Right lobe of liver (tissue), 6 donors: ENCODE measurements at regions not wholly inside any gene's neighbourhood (a gene's known extent, or its start where the extent isn't known, plus 50 kb on each side); places are given as distances from the start of the nearest gene placed in this dataset.

Source experiments
- ATAC-seq, 4 donors: fragments of 200-7000 bp; cut with Tn5 transposase; one replicate each; pipeline ENCODE4 v1.9.1; 2020; ENCODE audit warnings: mild to moderate bottlenecking in 4 of 4, moderate library complexity in 4 of 4
- DNase-seq, 3 donors: peaks; one replicate each; pipeline ENCODE4 v3.0.0-alpha.2; 2020
- H3K27ac ChIP-seq, 3 donors: fragments of 200-600 bp; one replicate each; pipeline ENCODE4 v1.8.0; 2022
- H3K27me3 ChIP-seq, 2 donors: fragments of 200-600 bp; one replicate each; pipeline ENCODE4 v1.8.0; 2022
- H3K36me3 ChIP-seq, 4 donors: fragments of 200-600 bp; sonication (generic) in 1 of 4; one replicate each; pipeline versions ENCODE4 v1.5.1 to v1.8.0; 2017 to 2022; ENCODE audit warnings: control low read depth in 1 of 4
- H3K4me1 ChIP-seq, 4 donors: fragments of 200-600 bp; sonication (generic) in 1 of 4; one replicate each; pipeline versions ENCODE4 v1.5.1 to v1.8.0; 2017 to 2022; ENCODE audit warnings: control low read depth in 1 of 4
- H3K4me3 ChIP-seq, 3 donors: fragments of 200-600 bp; one replicate each; pipeline ENCODE4 v1.8.0; 2022
- H3K9me3 ChIP-seq, 4 donors: fragments of 200-600 bp; sonication (generic) in 1 of 4; one replicate each; pipeline versions ENCODE4 v1.5.1 to v1.8.0; 2017 to 2022; ENCODE audit warnings: control low read depth in 1 of 4
- CTCF ChIP-seq, 4 donors: fragments of 200-600 bp in 3 of 4; fragments of 450-650 bp in 1 of 4; IDR thresholded peaks; one replicate each; pipeline versions ENCODE4 v1.5.1 to v1.8.0; 2016 to 2022; ENCODE audit warnings: antibody characterized with exemption in 4 of 4, mild to moderate bottlenecking in 2 of 4
- POLR2A ChIP-seq: fragments of 450-650 bp; IDR thresholded peaks from one replicate; pipeline ENCODE4 v1.6.1; 2017; ENCODE audit warnings: antibody characterized with exemption, mild to moderate bottlenecking
- WGBS: methylation state at CpG from one replicate; pipeline ENCODE4 v1.1.6; 2018; ENCODE audit warnings: low coverage, low lambda C conversion rate; ENCODE audit not compliant: insufficient coverage; ENCODE audit errors: missing lambda C conversion rate; 5-methylcytosine and 5-hydroxymethylcytosine counted together
- intact Hi-C, 2 donors: fragments of 100-400 bp; cut with DNase I; formaldehyde crosslinking; loops; one replicate each; pipeline versions ENCODE4 v1.11.2 to v1.14.1; 2022
- donor health status: DM: no; HTN: yes; CAD: no.
- donor health status: DM: no; HTN: no; CAD: no.
- donor health status: DM: no; HTN: no; CAD: no.
- donor health status: DM: no; HTN: yes; CAD: no.
- donor health status: DM: no; HTN: yes; CAD: no.

- intact Hi-C loops, result no loop called here
- Histone ChIP-seq H3K9me3 (no peaks in the 10 kb centered on the region), H3K27me3 (no peaks in the 10 kb centered on the region), H3K36me3 (no peaks in the 10 kb centered on the region), H3K27ac (no peak overlapping the region), H3K4me3 (no peak overlapping the region), H3K4me1 (no peaks in the 10 kb centered on the region)
- TF ChIP-seq CTCF (IDR thresholded peaks at IDR 0.05) (no peak), POLR2A (no peak)
- ATAC-seq (no peak), DNase-seq (no peak)
- WGBS, result 75% methylated on average over 11 of the region's 11 CpGs
Observed at GRCh38 chr21:20270365-20271055, 727.7 kb upstream of the NCAM2 start.

GRCh38 chr21:20272791-20273362 lies 725.3 kb upstream of the NCAM2 start:
- Histone ChIP-seq H3K27me3 (no peaks in the 10 kb centered on the region), H3K36me3 (no peaks in the 10 kb centered on the region), H3K4me1 (no peaks in the 10 kb centered on the region), H3K9me3 (no peaks in the 10 kb centered on the region), H3K27ac (no peak overlapping the region), H3K4me3 (no peak overlapping the region)
- WGBS, result 33% methylated on average over 5 of the region's 5 CpGs
- intact Hi-C loops, result no loop called here
- no peak for DNase-seq
- ATAC-seq, result no peak
- TF ChIP-seq CTCF (IDR thresholded peaks at IDR 0.05) (no peak), POLR2A (no peak)

- no peak for DNase-seq
- no peaks in the 10 kb centered on the region for H3K9me3 ChIP-seq
- H3K4me1 ChIP-seq, result no peaks in the 10 kb centered on the region
- no peaks in the 10 kb centered on the region for H3K36me3 ChIP-seq
- intact Hi-C loops, result no loop called here
- TF ChIP-seq POLR2A, result no peak
- no peak for TF ChIP-seq CTCF (IDR thresholded peaks at IDR 0.05)
- H3K4me3 ChIP-seq, result no peak overlapping the region
- ATAC-seq, result no peak
- no peaks in the 10 kb centered on the region for H3K27me3 ChIP-seq
- no peak overlapping the region for H3K27ac ChIP-seq
Observed at GRCh38 chr21:20276377-20276776, 721.8 kb upstream of the NCAM2 start.

GRCh38 chr21:20276954-20277353 lies 721.3 kb upstream of the NCAM2 start:
- no peak overlapping the region for H3K4me3 ChIP-seq
- H3K27me3 ChIP-seq, result no peaks in the 10 kb centered on the region
- no peak for DNase-seq
- no peak overlapping the region for H3K27ac ChIP-seq
- WGBS, result 79% methylated on average over 1 of the region's 1 CpG
- TF ChIP-seq CTCF (IDR thresholded peaks at IDR 0.05), result no peak
- no peak for TF ChIP-seq POLR2A
- H3K36me3 ChIP-seq, result no peaks in the 10 kb centered on the region
- intact Hi-C loops, result no loop called here
- ATAC-seq, result no peak
- H3K9me3 ChIP-seq, result no peaks in the 10 kb centered on the region
- H3K4me1 ChIP-seq, result no peaks in the 10 kb centered on the region
